Astrocyte (in vitro differentiated cells and primary cell): ENCODE measurements at regions not wholly inside any gene's neighbourhood (a gene's known extent, or its start where the extent isn't known, plus 50 kb on each side); places are given as distances from the start of the nearest gene placed in this dataset.

Experiments used
- DNase-seq: peaks from one replicate; pipeline ENCODE4 v3.0.0-alpha.2; 2010; ENCODE audit warnings: low read depth
- FAIRE-seq: peaks from 2 replicates; lab custom pipeline; 2011; peaks lifted over from hg19 to GRCh38; lab: Jason Lieb, UNC
- H2AFZ ChIP-seq: 2 replicates; pipeline ENCODE4 v1.6.0; 2012; ENCODE audit warnings: low read depth, low read length, inconsistent platforms
- H3K27ac ChIP-seq: 2 replicates; pipeline ENCODE4 v1.5.1; 2011; ENCODE audit warnings: low read depth, low read length, inconsistent platforms
- H3K27me3 ChIP-seq: 2 replicates; pipeline ENCODE4 v1.6.0; 2011; ENCODE audit warnings: low read length, inconsistent platforms; ENCODE audit not compliant: insufficient read depth
- H3K36me3 ChIP-seq: 2 replicates; pipeline ENCODE4 v1.5.1; 2011; ENCODE audit warnings: low read length, inconsistent platforms; ENCODE audit not compliant: insufficient read depth
- H3K4me1 ChIP-seq: 2 replicates; pipeline ENCODE4 v1.5.1; 2011; ENCODE audit warnings: low read length, inconsistent platforms; ENCODE audit not compliant: insufficient read depth
- H3K4me2 ChIP-seq: 2 replicates; pipeline ENCODE4 v1.6.0; 2012; ENCODE audit warnings: low read length, inconsistent platforms
- H3K4me3 ChIP-seq: 2 replicates; pipeline ENCODE4 v1.5.1; 2011; ENCODE audit warnings: low read depth, mild to moderate bottlenecking, low read length, inconsistent platforms; ENCODE audit not compliant: insufficient read depth
- H3K79me2 ChIP-seq: 2 replicates; pipeline ENCODE4 v1.6.0; 2012; ENCODE audit warnings: mild to moderate bottlenecking, low read length, inconsistent platforms; ENCODE audit not compliant: insufficient read depth
- H3K9ac ChIP-seq: 2 replicates; pipeline ENCODE4 v1.6.0; 2012; ENCODE audit warnings: mild to moderate bottlenecking, low read length, inconsistent platforms
- H3K9me3 ChIP-seq: 2 replicates; pipeline ENCODE4 v1.5.1; 2012; ENCODE audit warnings: low read depth, mild to moderate bottlenecking, low read length, inconsistent platforms; ENCODE audit not compliant: insufficient read depth
- H4K20me1 ChIP-seq: 2 replicates; pipeline ENCODE4 v1.6.0; 2012; ENCODE audit warnings: low read length, inconsistent platforms; ENCODE audit not compliant: insufficient read depth
- H3K27ac Mint-ChIP-seq: one replicate; pipeline ENCODE4 v1.8.0; 2021; ENCODE audit warnings: mild to moderate bottlenecking, mixed read lengths; ENCODE audit not compliant: unreplicated experiment
- H3K27me3 Mint-ChIP-seq: one replicate; pipeline ENCODE4 v1.8.0; 2021; ENCODE audit warnings: low read depth, mixed read lengths; ENCODE audit not compliant: unreplicated experiment
- H3K36me3 Mint-ChIP-seq: one replicate; pipeline ENCODE4 v1.8.0; 2021; ENCODE audit warnings: low read depth, mixed read lengths; ENCODE audit not compliant: unreplicated experiment
- H3K4me1 Mint-ChIP-seq: one replicate; pipeline ENCODE4 v1.8.0; 2021; ENCODE audit warnings: low read depth, mixed read lengths; ENCODE audit not compliant: unreplicated experiment
- H3K4me3 Mint-ChIP-seq: one replicate; pipeline ENCODE4 v1.8.0; 2021; ENCODE audit warnings: mild to moderate bottlenecking, moderate library complexity, mixed read lengths; ENCODE audit not compliant: unreplicated experiment
- H3K9me3 Mint-ChIP-seq: one replicate; pipeline ENCODE4 v1.8.0; 2021; ENCODE audit warnings: mild to moderate bottlenecking, mixed read lengths; ENCODE audit not compliant: unreplicated experiment
- CTCF ChIP-seq: IDR thresholded peaks from 2 replicates; pipeline ENCODE4 v1.5.1; 2011; ENCODE audit warnings: low read depth, mild to moderate bottlenecking, inconsistent platforms, low read length, moderate library complexity; ENCODE audit not compliant: insufficient read depth
- EZH2 ChIP-seq: IDR thresholded peaks from 2 replicates; pipeline ENCODE4 v1.6.1; 2012; ENCODE audit warnings: mild to moderate bottlenecking, low read length, inconsistent platforms; ENCODE audit not compliant: insufficient read depth

GRCh38 chr9:75699625-75700251 lies 190.7 kb upstream of the PCSK5 start:
- Histone ChIP-seq H3K27ac (no peak overlapping the region), H4K20me1 (no peaks in the 10 kb centered on the region), H3K4me1 (no peaks in the 10 kb centered on the region), H3K27me3 (peaks cover 2% of the 10 kb centered on the region), H3K9ac (no peak overlapping the region), H3K4me3 (no peak overlapping the region), H3K4me2 (no peak overlapping the region), H2AFZ (no peak overlapping the region), H3K79me2 (no peaks in the 10 kb centered on the region), H3K9me3 (no peaks in the 10 kb centered on the region), H3K36me3 (no peaks in the 10 kb centered on the region)
- H3K4me1 Mint-ChIP-seq, result no peaks in the 10 kb centered on the region
- DNase-seq (no peak), FAIRE-seq (no peak)
- H3K27ac Mint-ChIP-seq, result no peak overlapping the region
- peaks cover 2% of the 10 kb centered on the region for H3K27me3 Mint-ChIP-seq
- H3K9me3 Mint-ChIP-seq, result no peaks in the 10 kb centered on the region
- no peak overlapping the region for H3K4me3 Mint-ChIP-seq
- H3K36me3 Mint-ChIP-seq, result no peaks in the 10 kb centered on the region
- no peak for TF ChIP-seq EZH2
- TF ChIP-seq CTCF, result no peak

GRCh38 chr9:75700252-75700640 lies 190.2 kb upstream of the PCSK5 start:
- H3K36me3 ChIP-seq, result no peaks in the 10 kb centered on the region
- Mint-ChIP-seq H3K4me1 (no peaks in the 10 kb centered on the region), H3K36me3 (no peaks in the 10 kb centered on the region), H3K4me3 (no peak overlapping the region), H3K27me3 (peaks cover 2% of the 10 kb centered on the region), H3K27ac (no peak overlapping the region), H3K9me3 (no peaks in the 10 kb centered on the region)
- no peak overlapping the region for H3K9ac ChIP-seq
- TF ChIP-seq CTCF (no peak), EZH2 (no peak)
- H3K4me1 ChIP-seq, result no peaks in the 10 kb centered on the region
- H2AFZ ChIP-seq, result no peak overlapping the region
- H3K27me3 ChIP-seq, result peaks cover 2% of the 10 kb centered on the region
- H3K4me2 ChIP-seq, result no peak overlapping the region
- DNase-seq, result no peak
- H3K27ac ChIP-seq, result no peak overlapping the region
- no peaks in the 10 kb centered on the region for H3K9me3 ChIP-seq
- no peaks in the 10 kb centered on the region for H3K79me2 ChIP-seq
- H3K4me3 ChIP-seq, result no peak overlapping the region
- no peaks in the 10 kb centered on the region for H4K20me1 ChIP-seq
- FAIRE-seq, result no peak

- TF ChIP-seq CTCF (no peak), EZH2 (no peak)
- no peaks in the 10 kb centered on the region for H3K4me1 ChIP-seq
- no peak overlapping the region for H3K4me3 ChIP-seq
- H3K36me3 ChIP-seq, result no peaks in the 10 kb centered on the region
- H3K27me3 Mint-ChIP-seq, result no peaks in the 10 kb centered on the region
- FAIRE-seq, result no peak
- H3K27ac ChIP-seq, result no peak overlapping the region
- no peak overlapping the region for H3K27ac Mint-ChIP-seq
- no peaks in the 10 kb centered on the region for H3K36me3 Mint-ChIP-seq
- no peaks in the 10 kb centered on the region for H3K9me3 Mint-ChIP-seq
- no peaks in the 10 kb centered on the region for H3K79me2 ChIP-seq
- no peak overlapping the region for H3K9ac ChIP-seq
- no peak overlapping the region for H2AFZ ChIP-seq
- no peaks in the 10 kb centered on the region for H4K20me1 ChIP-seq
- H3K27me3 ChIP-seq, result no peaks in the 10 kb centered on the region
- H3K4me1 Mint-ChIP-seq, result peaks cover 7% of the 10 kb centered on the region
- H3K9me3 ChIP-seq, result no peaks in the 10 kb centered on the region
- no peak for DNase-seq
- no peak overlapping the region for H3K4me3 Mint-ChIP-seq
- H3K4me2 ChIP-seq, result no peak overlapping the region
These were observed 183.3 kb upstream of the PCSK5 start for GRCh38 chr9:75707191-75707590.
